ENCODE measurements at regions not wholly inside any gene's neighbourhood (a gene's known extent, or its start where the extent isn't known, plus 50 kb on each side); places are given as distances from the start of the nearest gene placed in this dataset.

GRCh38 chr6:157732007-157732406 lies 91.0 kb upstream of the SNX9 start (continued):
- TF ChIP-seq, protein P1, sequence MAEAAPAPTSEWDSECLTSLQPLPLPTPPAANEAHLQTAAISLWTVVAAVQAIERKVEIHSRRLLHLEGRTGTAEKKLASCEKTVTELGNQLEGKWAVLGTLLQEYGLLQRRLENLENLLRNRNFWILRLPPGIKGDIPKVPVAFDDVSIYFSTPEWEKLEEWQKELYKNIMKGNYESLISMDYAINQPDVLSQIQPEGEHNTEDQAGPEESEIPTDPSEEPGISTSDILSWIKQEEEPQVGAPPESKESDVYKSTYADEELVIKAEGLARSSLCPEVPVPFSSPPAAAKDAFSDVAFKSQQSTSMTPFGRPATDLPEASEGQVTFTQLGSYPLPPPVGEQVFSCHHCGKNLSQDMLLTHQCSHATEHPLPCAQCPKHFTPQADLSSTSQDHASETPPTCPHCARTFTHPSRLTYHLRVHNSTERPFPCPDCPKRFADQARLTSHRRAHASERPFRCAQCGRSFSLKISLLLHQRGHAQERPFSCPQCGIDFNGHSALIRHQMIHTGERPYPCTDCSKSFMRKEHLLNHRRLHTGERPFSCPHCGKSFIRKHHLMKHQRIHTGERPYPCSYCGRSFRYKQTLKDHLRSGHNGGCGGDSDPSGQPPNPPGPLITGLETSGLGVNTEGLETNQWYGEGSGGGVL (CRISPR knock-in tag; IDR thresholded peaks at IDR 0.05): no peak
- TF ChIP-seq CREB3 (tag; conservative IDR thresholded peaks at IDR 0.05; ENCODE audit: low read depth): no peak

DNA sequence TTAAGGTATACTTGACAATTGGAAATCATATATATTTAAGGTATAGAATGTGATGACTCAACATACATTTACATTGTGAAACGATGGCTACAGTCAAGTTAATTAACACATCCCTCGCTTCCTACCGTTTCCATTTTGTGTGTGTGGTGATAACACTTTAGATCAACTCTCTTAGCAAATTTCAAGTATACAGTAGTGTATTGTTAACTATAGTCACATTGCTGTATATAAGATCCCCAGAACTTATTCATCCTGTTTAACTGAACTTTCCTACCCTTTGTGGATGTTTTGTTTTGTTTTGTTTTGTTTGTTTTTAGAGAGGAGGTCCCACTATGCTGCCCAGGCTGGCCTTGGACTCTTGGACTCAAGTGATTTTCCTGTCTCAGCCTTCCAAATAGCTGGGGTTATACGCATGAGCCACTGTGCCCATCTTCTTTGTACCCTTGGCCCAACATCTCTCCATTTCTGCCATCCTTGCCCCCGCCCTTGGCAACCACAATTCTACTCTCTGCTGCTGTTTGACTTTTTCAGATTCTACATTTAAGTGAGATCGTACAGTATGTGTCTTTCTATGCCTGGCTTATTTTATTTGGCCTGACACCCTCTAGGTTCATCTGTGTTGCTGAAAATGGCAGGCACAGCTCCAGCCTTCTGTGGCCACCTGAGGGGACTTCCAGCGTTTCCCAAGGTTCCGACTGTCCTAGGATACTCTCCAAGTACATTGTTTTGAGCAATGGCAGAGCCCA lies 90.5 kb upstream of the SNX9 start:
- BruUV-seq (replicated peaks): no TSS peak
- Histone ChIP-seq H3K9ac (ENCODE audit: insufficient read depth in 1 of 2, low read depth in 2 of 2, low read length in 2 of 2) (peak overlapping the region in 1 of 2 experiments; percentile 29; a peak in 1 of 4 replicates), H3K27me3 (ENCODE audit: control insufficient read depth in 2 of 2, insufficient read depth in 2 of 2, low read length in 2 of 2) (no peaks in the 10 kb centered on the region), H3K27ac (ENCODE audit: extremely low read depth, low read depth, low read length) (no peak overlapping the region), H3K4me3 (no peak overlapping the region), H3K9me1 (ENCODE audit: control insufficient read depth, insufficient read depth, low read length) (no peaks in the 10 kb centered on the region), H2AFZ (ENCODE audit: low read depth, low read length) (peak overlapping the region; percentile 23; the same call in 1 of the 2 replicates), H3K36me3 (ENCODE audit: control insufficient read depth, insufficient read depth, low read length) (no peaks in the 10 kb centered on the region), H3K4me2 (ENCODE audit: insufficient read depth, low read length) (no peak overlapping the region), H4K20me1 (replicated peaks; ENCODE audit: control insufficient read depth, insufficient read depth, low read length) (no peaks in the 10 kb centered on the region), H3K9me3 (replicated peaks; ENCODE audit: control insufficient read depth, insufficient read depth, low read depth, low read length) (no peaks in the 10 kb centered on the region), H3K79me2 (ENCODE audit: control insufficient read depth, insufficient read depth, low read length) (no peaks in the 10 kb centered on the region), H3K4me1 (replicated peaks in 1 of 2; ENCODE audit: control insufficient read depth in 2 of 2, insufficient read depth in 2 of 2, low read length in 2 of 2) (peaks cover 3 to 4% of the 10 kb centered on the region in 2 experiments; a peak in 3 of 5 replicates)
- no peak; the same call in 2 of the 3 replicates for ATAC-seq
- intact Hi-C loops (cut with micrococcal nuclease): no loop called here
- ChIA-PET CTCF (ENCODE audit: low intra/inter-chr PET ratio) (no interaction called here), POLR2A (interaction anchor here (0.6 to 1.3 kb wide), 3 partner anchors 13 to 152 kb away, joined by 3 read pairs; no protein-coding TSS in a partner anchor)
- no peak for FAIRE-seq
- 51% methylated on average over 8 of the region's 8 CpGs for WGBS (ENCODE audit: insufficient coverage, low coverage, missing lambda C conversion rate)
- in situ Hi-C loops (cut with MboI): no loop called here
- DNase-seq (ENCODE audit: extremely low read depth in 1 of 4, low spot score in 3 of 4): no peak
- TF ChIP-seq ZNF23 (CRISPR knock-in tag; IDR thresholded peaks at IDR 0.05): no peak
- peak; percentile 85 for TF ChIP-seq ZNF316 (IDR thresholded peaks at IDR 0.05)
- peak; percentile 11; the same call in 1 of the 2 replicates for TF ChIP-seq CEBPB (tag; IDR thresholded peaks at IDR 0.05)
- TF ChIP-seq MAFG (tag; conservative IDR thresholded peaks at IDR 0.05): peak; percentile 35; the same call in 1 of the 2 replicates
- TF ChIP-seq C11orf30 (IDR thresholded peaks at IDR 0.05; ENCODE audit: low read depth): peak; percentile 71; the same call in 1 of the 2 replicates

Data from K562 (cell line).